ENCODE measurements at regions not wholly inside any gene's neighbourhood (a gene's known extent, or its start where the extent isn't known, plus 50 kb on each side); places are given as distances from the start of the nearest gene placed in this dataset.

DNA sequence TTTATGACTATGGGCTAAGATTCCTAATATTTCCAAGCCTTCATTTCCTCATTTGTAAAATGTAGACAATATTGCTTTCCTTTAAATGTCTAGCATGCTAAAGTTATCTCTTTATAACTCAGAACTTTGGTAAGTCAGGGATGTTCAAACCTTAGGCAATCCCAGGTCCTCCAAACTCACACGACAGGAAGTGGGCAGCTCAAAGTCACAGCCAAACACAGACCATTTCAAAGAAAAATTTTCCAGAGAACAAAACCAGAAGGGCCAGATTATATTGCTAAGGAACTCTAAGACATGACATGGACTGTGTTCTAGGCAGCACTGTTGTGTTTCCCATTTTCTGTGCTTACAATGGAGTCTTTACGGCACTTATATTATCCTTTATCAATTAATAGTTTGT is 87.8 kb upstream of the DYNC1I1 start:
- TF ChIP-seq YY1 (IDR thresholded peaks at IDR 0.05; ENCODE audit: insufficient read depth, insufficient read length): no peak
- no peak for TF ChIP-seq ZNF274 (IDR thresholded peaks at IDR 0.05; ENCODE audit: low read depth, low read length)
- TF ChIP-seq SUZ12 (IDR thresholded peaks at IDR 0.05; ENCODE audit: extremely low read depth, insufficient read depth, insufficient read length): no peak

All from NT2/D1 (cell line).